OCI-LY7 (cell line): ENCODE measurements at regions not wholly inside any gene's neighbourhood (a gene's known extent, or its start where the extent isn't known, plus 50 kb on each side); places are given as distances from the start of the nearest gene placed in this dataset.

Experiments
- CTCF ChIP-seq: fragments of 200-600 bp; sonication (generic); conservative IDR thresholded peaks from 2 replicates; pipeline ENCODE4 v1.5.1; 2014; ENCODE audit warnings: mild to moderate bottlenecking, antibody characterized with exemption, low read length, moderate library complexity, mixed read lengths
- EZH2phosphoT487 ChIP-seq: fragments of 200-600 bp; sonication (generic); IDR thresholded peaks from 2 replicates; pipeline ENCODE4 v1.6.1; 2018; ENCODE audit warnings: low read depth, borderline replicate concordance, mild to moderate bottlenecking, mixed run types, antibody characterized with exemption, low read length, moderate library complexity, mixed read lengths

GRCh38 chr3:36192901-36193300, 187.4 kb upstream of the STAC start:
- TF ChIP-seq CTCF = no peak
- no peak for TF ChIP-seq EZH2phosphoT487
